Iris pigment epithelial cell (primary cell): ENCODE measurements at regions not wholly inside any gene's neighbourhood (a gene's known extent, or its start where the extent isn't known, plus 50 kb on each side); places are given as distances from the start of the nearest gene placed in this dataset.
A peak's percentile ranks its signal among the peaks of the same experiment; 100 is the strongest.

Experiments
- DNase-seq: peaks from one replicate; pipeline ENCODE4 v3.0.0-alpha.2; 2011; ENCODE audit warnings: low read depth

GRCh38 chr5:77569409-77569808 lies 69.1 kb downstream of the OTP start:
- peak; percentile 44 for DNase-seq

- DNase-seq, result no peak
These were observed 70.0 kb downstream of the OTP start for GRCh38 chr5:77568555-77568954.

- DNase-seq, result no peak
These were observed 70.4 kb downstream of the OTP start for GRCh38 chr5:77568082-77568481.

GRCh38 chr5:77563475-77563874 lies 71.4 kb upstream of the WDR41 start:
- no peak for DNase-seq

- DNase-seq, result no peak
These were observed 69.8 kb upstream of the WDR41 start for GRCh38 chr5:77561965-77562364.

GRCh38 chr5:77560677-77561263 lies 68.7 kb upstream of the WDR41 start:
- peak; percentile 57 for DNase-seq

GRCh38 chr5:77558266-77558665 lies 66.2 kb upstream of the WDR41 start:
- no peak for DNase-seq

GRCh38 chr5:77550406-77550805 lies 58.3 kb upstream of the WDR41 start:
- DNase-seq, result no peak

GRCh38 chr5:77545285-77545684 lies 53.2 kb upstream of the WDR41 start:
- no peak for DNase-seq
